Keratinocyte (primary cell): ENCODE measurements at regions not wholly inside any gene's neighbourhood (a gene's known extent, or its start where the extent isn't known, plus 50 kb on each side); places are given as distances from the start of the nearest gene placed in this dataset.

Experiments
- CTCF ChIP-seq, 3 experiments: IDR thresholded peaks in 1 of 3; conservative IDR thresholded peaks in 1 of 3; optimal IDR thresholded peaks in 1 of 3; 2 replicates in 2 of 3; 3 replicates in 1 of 3; pipeline versions ENCODE3 to v1.5.1; 2011; ENCODE audit warnings: low read length in 3 of 3, mild to moderate bottlenecking in 3 of 3, moderate library complexity in 2 of 3, control low read depth in 1 of 3, inconsistent platforms in 1 of 3; ENCODE audit not compliant: insufficient read depth in 2 of 3; ENCODE audit errors: extremely low read depth in 1 of 3
- EZH2 ChIP-seq: IDR thresholded peaks from one replicate; pipeline ENCODE4 v1.6.1; 2012; ENCODE audit warnings: inconsistent platforms, mild to moderate bottlenecking, low read length, moderate library complexity

- TF ChIP-seq CTCF (optimal IDR thresholded peaks at IDR 0.05 in 1 of 3, IDR thresholded peaks at IDR 0.05 in 1 of 3, conservative IDR thresholded peaks at IDR 0.05 in 1 of 3; ENCODE audit: extremely low read depth in 1 of 3, insufficient read depth in 2 of 3, low read length in 3 of 3) (no peak), EZH2 (no peak)
Observed at GRCh38 chr16:52113533-52114183, 433.3 kb downstream of the TOX3 start.
